ENCODE measurements at regions not wholly inside any gene's neighbourhood (a gene's known extent, or its start where the extent isn't known, plus 50 kb on each side); places are given as distances from the start of the nearest gene placed in this dataset.

GRCh38 chr12:22899184-22899583, 274.2 kb downstream of the ETNK1 start:
- TF ChIP-seq PRDM2 (tag by site-specific recombination; IDR thresholded peaks at IDR 0.05; ENCODE audit: borderline replicate concordance) = no peak
- no peak for TF ChIP-seq ZNF513 (tag by site-specific recombination; IDR thresholded peaks at IDR 0.05)
- no peak for TF ChIP-seq ZSCAN5A (tag by site-specific recombination; IDR thresholded peaks at IDR 0.05)
- TF ChIP-seq CTCF (tag by site-specific recombination; IDR thresholded peaks at IDR 0.05) = no peak
- TF ChIP-seq ZNF423 (tag by site-specific recombination; IDR thresholded peaks at IDR 0.05) = no peak
